Psoas muscle (tissue), 7 donors: ENCODE measurements at regions not wholly inside any gene's neighbourhood (a gene's known extent, or its start where the extent isn't known, plus 50 kb on each side); places are given as distances from the start of the nearest gene placed in this dataset.

Experiments
- ATAC-seq, 4 donors: fragments of 200-7000 bp; cut with Tn5 transposase; one replicate each; pipeline ENCODE4 v1.9.1; 2020; ENCODE audit warnings: moderate library complexity in 3 of 4, mild to moderate bottlenecking in 2 of 4
- DNase-seq, 2 donors: peaks; one replicate each; pipeline ENCODE4 v3.0.0-alpha.2; 2020
- H3K27ac ChIP-seq: fragments of 200-600 bp; one replicate; pipeline ENCODE4 v1.8.0; 2022
- H3K27me3 ChIP-seq, 3 donors: fragments of 200-600 bp in 1 of 3; one replicate each; pipeline versions ENCODE4 v1.6.1 to v1.8.0; 2013 to 2022; ENCODE audit warnings: low read length in 2 of 3, mild to moderate bottlenecking in 2 of 3, moderate library complexity in 1 of 3; ENCODE audit not compliant: insufficient read depth in 3 of 3
- H3K36me3 ChIP-seq, 2 donors: fragments of 200-600 bp in 1 of 2; one replicate each; pipeline versions ENCODE4 v1.6.1 to v1.8.0; 2013 to 2022; ENCODE audit warnings: low read depth in 1 of 2, mild to moderate bottlenecking in 1 of 2, moderate library complexity in 1 of 2; ENCODE audit not compliant: insufficient read depth in 1 of 2
- H3K4me1 ChIP-seq: fragments of 200-600 bp; one replicate; pipeline ENCODE4 v1.8.0; 2022
- H3K4me3 ChIP-seq: fragments of 200-600 bp; one replicate; pipeline ENCODE4 v1.8.0; 2022; ENCODE audit warnings: mild to moderate bottlenecking
- H3K9me3 ChIP-seq: fragments of 200-600 bp; one replicate; pipeline ENCODE4 v1.8.0; 2022
- WGBS, 3 donors: extraction: QIAGEN DNeasy Blood & Tissue Kit; methylation state at CpG; one replicate each; pipeline versions ENCODE4 v1.1.6 to v1.1.7; 2013; 5-methylcytosine and 5-hydroxymethylcytosine counted together
- intact Hi-C, 2 donors: fragments of 100-400 bp; cut with DNase I; formaldehyde crosslinking; loops; one replicate each; pipeline versions ENCODE4 v1.11.0 to v1.14.2; 2022
- TF ChIP-seq, protein P1 (sequence below): fragments of 200-600 bp; IDR thresholded peaks from one replicate; pipeline ENCODE4 v1.8.0; 2022; ENCODE audit warnings: antibody characterized with exemption
- donor health status: healthy with polysubstance abuse.
- donor health status: DM: no; HTN: no; CAD: no; lungs with moderate emphysema.
- donor health status: Bipolar disorder and iron deficiency.
- donor health status: healthy.
- donor health status: DM: yes; HTN: yes; CAD: no.
- donor health status: DM: no; HTN: no; CAD: no.
- donor health status: DM: yes; HTN: yes; CAD: no.

GRCh38 chr5:175353926-175354325 lies 90.1 kb downstream of the DRD1 start:
- H3K27me3 ChIP-seq, result peaks cover 0 to 7% (median 3%) of the 10 kb centered on the region in 3 donors
- ATAC-seq, result no peak

GRCh38 chr5:175351897-175352590 lies 91.9 kb downstream of the DRD1 start:
- Histone ChIP-seq H3K27ac (no peak overlapping the region), H3K4me1 (no peaks in the 10 kb centered on the region), H3K4me3 (no peak overlapping the region), H3K27me3 (peaks cover 0 to 7% (median 3%) of the 10 kb centered on the region in 3 donors), H3K36me3 (no peaks in the 10 kb centered on the region), H3K9me3 (no peaks in the 10 kb centered on the region)
- intact Hi-C loops, result no loop called here
- ATAC-seq, result no peak
- DNase-seq, result no peak
- TF ChIP-seq, protein P1, sequence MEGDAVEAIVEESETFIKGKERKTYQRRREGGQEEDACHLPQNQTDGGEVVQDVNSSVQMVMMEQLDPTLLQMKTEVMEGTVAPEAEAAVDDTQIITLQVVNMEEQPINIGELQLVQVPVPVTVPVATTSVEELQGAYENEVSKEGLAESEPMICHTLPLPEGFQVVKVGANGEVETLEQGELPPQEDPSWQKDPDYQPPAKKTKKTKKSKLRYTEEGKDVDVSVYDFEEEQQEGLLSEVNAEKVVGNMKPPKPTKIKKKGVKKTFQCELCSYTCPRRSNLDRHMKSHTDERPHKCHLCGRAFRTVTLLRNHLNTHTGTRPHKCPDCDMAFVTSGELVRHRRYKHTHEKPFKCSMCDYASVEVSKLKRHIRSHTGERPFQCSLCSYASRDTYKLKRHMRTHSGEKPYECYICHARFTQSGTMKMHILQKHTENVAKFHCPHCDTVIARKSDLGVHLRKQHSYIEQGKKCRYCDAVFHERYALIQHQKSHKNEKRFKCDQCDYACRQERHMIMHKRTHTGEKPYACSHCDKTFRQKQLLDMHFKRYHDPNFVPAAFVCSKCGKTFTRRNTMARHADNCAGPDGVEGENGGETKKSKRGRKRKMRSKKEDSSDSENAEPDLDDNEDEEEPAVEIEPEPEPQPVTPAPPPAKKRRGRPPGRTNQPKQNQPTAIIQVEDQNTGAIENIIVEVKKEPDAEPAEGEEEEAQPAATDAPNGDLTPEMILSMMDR, result no peak
- 90 to 91% (median 90%) methylated on average over 7 of the region's 7 CpGs for WGBS, 3 donors

More at GRCh38 chr5:175353926-175354325, 90.1 kb downstream of the DRD1 start:
- WGBS, 3 donors, result 77 to 87% (median 85%) methylated on average over 2 of the region's 2 CpGs
- TF ChIP-seq, protein P1, result no peak
- DNase-seq, result no peak
- Histone ChIP-seq H3K4me3 (no peak overlapping the region), H3K4me1 (no peaks in the 10 kb centered on the region), H3K27ac (no peak overlapping the region), H3K36me3 (no peaks in the 10 kb centered on the region), H3K9me3 (no peaks in the 10 kb centered on the region)
- intact Hi-C loops, result no loop called here

- no peaks in the 10 kb centered on the region for H3K4me1 ChIP-seq
- H3K27me3 ChIP-seq, result peaks cover 0 to 7% (median 3%) of the 10 kb centered on the region in 3 donors
- TF ChIP-seq, protein P1, result no peak
- no peaks in the 10 kb centered on the region for H3K9me3 ChIP-seq
- DNase-seq (no peak), ATAC-seq (no peak)
- no peak overlapping the region for H3K27ac ChIP-seq
- no peaks in the 10 kb centered on the region for H3K36me3 ChIP-seq
- WGBS, 3 donors, result 21 to 40% (median 32%) methylated on average over 6 to 7 of the region's 7 CpGs
- H3K4me3 ChIP-seq, result no peak overlapping the region
- intact Hi-C loops, result no loop called here
Observed at GRCh38 chr5:175351126-175351525, 92.9 kb downstream of the DRD1 start.

GRCh38 chr5:175347931-175348330 lies 96.1 kb downstream of the DRD1 start:
- H3K27me3 ChIP-seq, result peaks cover 0 to 6% (median 3%) of the 10 kb centered on the region in 3 donors
- TF ChIP-seq, protein P1, result no peak
- intact Hi-C loops, result no loop called here
- no peaks in the 10 kb centered on the region for H3K36me3 ChIP-seq
- no peak overlapping the region for H3K4me3 ChIP-seq
- no peaks in the 10 kb centered on the region for H3K4me1 ChIP-seq
- ATAC-seq, result no peak
- WGBS, 3 donors, result 14 to 32% (median 24%) methylated on average over 1 of the region's 1 CpG
- no peaks in the 10 kb centered on the region for H3K9me3 ChIP-seq
- no peak overlapping the region for H3K27ac ChIP-seq
- no peak for DNase-seq

GRCh38 chr5:175347027-175347426 lies 97.0 kb downstream of the DRD1 start:
- intact Hi-C loops, result no loop called here
- H3K9me3 ChIP-seq, result no peaks in the 10 kb centered on the region

More at GRCh38 chr5:175347027-175347426, 97.0 kb downstream of the DRD1 start:
- TF ChIP-seq, protein P1, result no peak
- WGBS, 3 donors, result 29 to 35% (median 34%) methylated on average over 5 of the region's 5 CpGs
- no peak overlapping the region for H3K27ac ChIP-seq
- H3K36me3 ChIP-seq, result no peaks in the 10 kb centered on the region
- DNase-seq (no peak), ATAC-seq (no peak)
- peaks cover 0 to 3% (median 3%) of the 10 kb centered on the region in 3 donors for H3K27me3 ChIP-seq
- no peak overlapping the region for H3K4me3 ChIP-seq
- H3K4me1 ChIP-seq, result no peaks in the 10 kb centered on the region
